ENCODE measurements at regions not wholly inside any gene's neighbourhood (a gene's known extent, or its start where the extent isn't known, plus 50 kb on each side); places are given as distances from the start of the nearest gene placed in this dataset.

DNA sequence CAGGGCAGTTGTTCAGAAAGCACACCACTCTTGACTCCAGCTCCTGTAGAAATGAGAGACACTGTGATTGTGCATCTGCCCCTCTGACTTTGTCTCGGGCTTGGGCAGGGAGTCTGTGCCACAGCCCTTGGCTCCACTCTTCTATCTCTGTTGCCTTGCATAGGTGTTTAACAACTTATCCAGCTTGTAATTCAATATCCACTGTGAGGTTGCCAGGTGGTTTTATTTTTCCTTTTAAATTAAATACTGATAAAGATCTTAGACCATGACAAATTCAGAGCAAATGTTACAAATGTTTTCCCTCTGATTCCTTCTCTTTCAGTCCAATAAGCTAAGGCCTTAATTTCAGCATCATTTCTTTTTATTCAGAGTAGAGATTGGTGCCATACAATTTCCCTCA lies 421.7 kb downstream of the STK39 start:
- H2AFZ ChIP-seq (ENCODE audit: low read depth, low read length): no peak overlapping the region
- no peak overlapping the region for H3K4me3 ChIP-seq (ENCODE audit: low read length)
- H3K9ac ChIP-seq (ENCODE audit: low read length): no peak overlapping the region
- H3K27me3 ChIP-seq (ENCODE audit: insufficient read depth, low read depth, low read length): no peaks in the 10 kb centered on the region
- H3K4me2 ChIP-seq (ENCODE audit: low read length): no peak overlapping the region
- TF ChIP-seq MXI1 (conservative IDR thresholded peaks at IDR 0.05; ENCODE audit: poor library complexity, severe bottlenecking): no peak
- TF ChIP-seq TAF1 (IDR thresholded peaks at IDR 0.05; ENCODE audit: low read depth): no peak
- no peak for TF ChIP-seq REST (IDR thresholded peaks at IDR 0.05; ENCODE audit: borderline replicate concordance)
- no peak for TF ChIP-seq SMC3 (conservative IDR thresholded peaks at IDR 0.05; ENCODE audit: poor library complexity)
- TF ChIP-seq CTCF (IDR thresholded peaks at IDR 0.05; ENCODE audit: poor library complexity, severe bottlenecking): no peak
- TF ChIP-seq RAD21 (conservative IDR thresholded peaks at IDR 0.05): no peak
- no peaks in the 10 kb centered on the region for H3K79me2 ChIP-seq (replicated peaks; ENCODE audit: insufficient read depth, low read length)
- no peaks in the 10 kb centered on the region for H4K20me1 ChIP-seq (ENCODE audit: insufficient read depth)
- no peaks in the 10 kb centered on the region for H3K36me3 ChIP-seq (ENCODE audit: insufficient read depth, low read length)
- H3K27ac ChIP-seq (ENCODE audit: low read length): no peak overlapping the region
- H3F3A ChIP-seq (ENCODE audit: insufficient read depth, low read length, poor library complexity, severe bottlenecking): no peaks in the 10 kb centered on the region
- H3K9me3 ChIP-seq (ENCODE audit: low read length): no peaks in the 10 kb centered on the region
- H3K9me2 ChIP-seq (ENCODE audit: insufficient read depth, low read length): no peaks in the 10 kb centered on the region

- Histone ChIP-seq H3K79me2 (replicated peaks; ENCODE audit: insufficient read depth, low read length) (no peaks in the 10 kb centered on the region), H3K9me2 (ENCODE audit: insufficient read depth, low read length) (no peaks in the 10 kb centered on the region), H3K36me3 (ENCODE audit: insufficient read depth, low read length) (no peaks in the 10 kb centered on the region), H3K27ac (ENCODE audit: low read length) (no peak overlapping the region), H2AFZ (ENCODE audit: low read depth, low read length) (no peak overlapping the region), H3K27me3 (ENCODE audit: insufficient read depth, low read depth, low read length) (no peaks in the 10 kb centered on the region), H3F3A (ENCODE audit: insufficient read depth, low read length, poor library complexity, severe bottlenecking) (no peaks in the 10 kb centered on the region), H3K4me3 (ENCODE audit: low read length) (no peak overlapping the region), H3K9ac (ENCODE audit: low read length) (no peak overlapping the region), H3K9me3 (ENCODE audit: low read length) (no peaks in the 10 kb centered on the region), H4K20me1 (ENCODE audit: insufficient read depth) (no peaks in the 10 kb centered on the region), H3K4me2 (ENCODE audit: low read length) (no peak overlapping the region)
- TF ChIP-seq EZH2 (IDR thresholded peaks at IDR 0.05; ENCODE audit: borderline replicate concordance, insufficient read depth, low read length, poor library complexity, severe bottlenecking) (no peak), EP300 (conservative IDR thresholded peaks at IDR 0.05; ENCODE audit: poor library complexity, severe bottlenecking) (no peak), REST (IDR thresholded peaks at IDR 0.05; ENCODE audit: borderline replicate concordance) (no peak), CTCF (IDR thresholded peaks at IDR 0.05; ENCODE audit: poor library complexity, severe bottlenecking) (no peak), SMC3 (conservative IDR thresholded peaks at IDR 0.05; ENCODE audit: poor library complexity) (no peak), MXI1 (conservative IDR thresholded peaks at IDR 0.05; ENCODE audit: poor library complexity, severe bottlenecking) (no peak), TAF1 (IDR thresholded peaks at IDR 0.05; ENCODE audit: low read depth) (no peak), RAD21 (conservative IDR thresholded peaks at IDR 0.05) (no peak), POLR2AphosphoS5 (IDR thresholded peaks at IDR 0.05) (no peak)
Measured at GRCh38 chr2:167822690-167823465, 424.5 kb downstream of the STK39 start.

Data from neural cell (in vitro differentiated cells).